ENCODE measurements at regions not wholly inside any gene's neighbourhood (a gene's known extent, or its start where the extent isn't known, plus 50 kb on each side); places are given as distances from the start of the nearest gene placed in this dataset.
"Not testable (repeated sequence)": the region's sequence is repeated elsewhere in the genome, so short reads cannot be mapped to it uniquely, and the experiment has no call there.

DNA sequence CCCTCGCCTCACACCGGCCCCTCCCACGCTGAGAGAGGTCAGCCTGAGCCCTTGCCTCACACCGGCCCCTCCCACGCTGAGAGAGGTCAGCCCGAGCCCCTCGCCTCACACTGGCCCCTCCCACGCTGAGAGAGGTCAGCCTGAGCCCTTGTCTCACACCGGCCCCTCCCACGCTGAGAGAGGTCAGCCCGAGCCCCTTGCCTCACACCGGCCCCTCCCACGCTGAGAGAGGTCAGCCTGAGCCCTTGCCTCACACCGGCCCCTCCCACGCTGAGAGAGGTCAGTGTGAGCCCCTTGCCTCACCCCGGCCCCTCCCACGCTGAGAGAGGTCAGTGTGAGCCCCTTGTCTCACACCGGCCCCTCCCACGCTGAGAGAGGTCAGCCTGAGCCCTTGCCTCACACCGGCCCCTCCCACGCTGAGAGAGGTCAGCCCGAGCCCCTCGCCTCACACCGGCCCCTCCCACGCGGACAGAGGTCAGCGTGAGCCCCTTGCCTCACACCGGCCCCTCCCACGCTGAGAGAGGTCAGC lies 92.1 kb upstream of the PRDM7 start:
- not testable (repeated sequence) for H3K23me2 ChIP-seq (ENCODE audit: insufficient read length, low read depth, low read length, poor library complexity, severe bottlenecking); H3K4ac ChIP-seq (ENCODE audit: low read depth, low read length); H2AK5ac ChIP-seq (ENCODE audit: insufficient read length, low read length); H2AFZ ChIP-seq (ENCODE audit: low read length); H2BK12ac ChIP-seq (ENCODE audit: insufficient read length, low read depth, low read length); H2BK5ac ChIP-seq (ENCODE audit: insufficient read length, low read length); H3K14ac ChIP-seq (ENCODE audit: insufficient read depth, low read length); H3K18ac ChIP-seq (ENCODE audit: insufficient read length, low read depth, low read length); H3K56ac ChIP-seq (ENCODE audit: insufficient read length, low read depth, low read length); DNase-seq; H3K4me3 Mint-ChIP-seq; H4K20me1 ChIP-seq (ENCODE audit: control insufficient read depth, insufficient read depth, insufficient read length); H2BK20ac ChIP-seq (ENCODE audit: low read depth, low read length, poor library complexity, severe bottlenecking); H3K27ac Mint-ChIP-seq; H3T11ph ChIP-seq (ENCODE audit: low read length); H4K91ac ChIP-seq (ENCODE audit: insufficient read length, low read depth, low read length); H3K23ac ChIP-seq (ENCODE audit: insufficient read length, low read depth, low read length); H3K27me3 Mint-ChIP-seq (ENCODE audit: low read depth); H3K79me1 ChIP-seq (ENCODE audit: insufficient read depth, low read depth, low read length, poor library complexity, severe bottlenecking); H3K9me3 ChIP-seq (ENCODE audit: control insufficient read depth, low read depth, low read length); H3K4me1 ChIP-seq (ENCODE audit: insufficient read depth, low read length); H3K27me3 ChIP-seq (ENCODE audit: insufficient read depth, low read length); H3K36me3 Mint-ChIP-seq (ENCODE audit: insufficient read depth in 1 of 3, low read depth in 3 of 3); H3K79me2 ChIP-seq (ENCODE audit: insufficient read depth, low read length); H4K5ac ChIP-seq (ENCODE audit: insufficient read length, low read depth, low read length); H3K9me3 Mint-ChIP-seq; H3K9ac ChIP-seq (ENCODE audit: extremely low read depth, insufficient read length, low read length); H3K27ac ChIP-seq (ENCODE audit: insufficient read length, low read depth, low read length); H3K4me1 Mint-ChIP-seq; H2BK15ac ChIP-seq (ENCODE audit: low read depth, low read length); H2BK120ac ChIP-seq (ENCODE audit: low read depth, low read length, poor library complexity, severe bottlenecking); H4K8ac ChIP-seq (replicated peaks; ENCODE audit: insufficient read length, low read depth, low read length); H3K4me2 ChIP-seq (ENCODE audit: insufficient read depth, insufficient read length, low read length)
- WGBS (ENCODE audit: extremely low coverage, insufficient read length, low lambda C conversion rate), result no CpG with 5 or more reads among the region's 29 CpGs

DNA sequence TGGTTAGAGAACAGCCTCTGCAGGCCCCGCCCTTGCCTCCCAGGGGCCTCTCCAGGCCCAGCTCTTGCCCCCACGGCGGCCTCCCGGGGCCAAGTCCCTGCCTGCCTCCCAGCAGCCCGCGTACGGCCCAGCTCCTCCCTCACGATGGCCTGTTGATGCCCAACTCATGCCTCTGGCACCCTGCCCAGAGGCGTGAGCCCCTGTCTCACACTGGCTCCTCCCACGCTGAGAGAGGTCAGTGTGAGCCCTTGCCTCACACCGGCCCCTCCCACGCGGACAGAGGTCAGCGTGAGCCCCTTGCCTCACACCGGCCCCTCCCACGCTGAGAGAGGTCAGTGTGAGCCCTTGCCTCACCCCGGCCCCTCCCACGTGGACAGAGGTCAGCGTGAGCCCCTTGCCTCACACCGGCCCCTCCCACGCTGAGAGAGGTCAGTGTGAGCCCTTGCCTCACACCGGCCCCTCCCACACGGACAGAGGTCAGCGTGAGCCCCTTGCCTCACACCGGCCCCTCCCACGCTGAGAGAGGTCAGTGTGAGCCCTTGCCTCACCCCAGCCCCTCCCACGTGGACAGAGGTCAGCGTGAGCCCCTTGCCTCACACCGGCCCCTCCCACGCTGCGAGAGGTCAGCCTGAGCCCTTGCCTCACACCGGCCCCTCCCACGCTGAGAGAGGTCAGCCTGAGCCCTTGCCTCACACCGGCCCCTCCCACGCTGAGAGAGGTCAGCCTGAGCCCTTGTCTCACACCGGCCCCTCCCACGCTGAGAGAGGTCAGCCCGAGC lies 91.4 kb upstream of the PRDM7 start:
- H3K9me3 Mint-ChIP-seq; H2BK120ac ChIP-seq (ENCODE audit: low read depth, low read length, poor library complexity, severe bottlenecking); H3K23me2 ChIP-seq (ENCODE audit: insufficient read length, low read depth, low read length, poor library complexity, severe bottlenecking); H3K79me2 ChIP-seq (ENCODE audit: insufficient read depth, low read length); H3K56ac ChIP-seq (ENCODE audit: insufficient read length, low read depth, low read length); H2AK5ac ChIP-seq (ENCODE audit: insufficient read length, low read length); H2BK5ac ChIP-seq (ENCODE audit: insufficient read length, low read length); H2BK15ac ChIP-seq (ENCODE audit: low read depth, low read length); H3K27ac Mint-ChIP-seq; H3K14ac ChIP-seq (ENCODE audit: insufficient read depth, low read length); H3K18ac ChIP-seq (ENCODE audit: insufficient read length, low read depth, low read length); H4K91ac ChIP-seq (ENCODE audit: insufficient read length, low read depth, low read length); H3K27ac ChIP-seq (ENCODE audit: insufficient read length, low read depth, low read length); H3T11ph ChIP-seq (ENCODE audit: low read length); H2AFZ ChIP-seq (ENCODE audit: low read length); H3K9me3 ChIP-seq (ENCODE audit: control insufficient read depth, low read depth, low read length); H3K27me3 Mint-ChIP-seq (ENCODE audit: low read depth); H3K23ac ChIP-seq (ENCODE audit: insufficient read length, low read depth, low read length); H3K36me3 Mint-ChIP-seq (ENCODE audit: insufficient read depth in 1 of 3, low read depth in 3 of 3); H4K8ac ChIP-seq (replicated peaks; ENCODE audit: insufficient read length, low read depth, low read length); H3K4me2 ChIP-seq (ENCODE audit: insufficient read depth, insufficient read length, low read length); H4K20me1 ChIP-seq (ENCODE audit: control insufficient read depth, insufficient read depth, insufficient read length); DNase-seq; H2BK12ac ChIP-seq (ENCODE audit: insufficient read length, low read depth, low read length); H3K9ac ChIP-seq (ENCODE audit: extremely low read depth, insufficient read length, low read length); H3K4me1 Mint-ChIP-seq; H3K79me1 ChIP-seq (ENCODE audit: insufficient read depth, low read depth, low read length, poor library complexity, severe bottlenecking); H4K5ac ChIP-seq (ENCODE audit: insufficient read length, low read depth, low read length); H2BK20ac ChIP-seq (ENCODE audit: low read depth, low read length, poor library complexity, severe bottlenecking); H3K27me3 ChIP-seq (ENCODE audit: insufficient read depth, low read length); H3K4ac ChIP-seq (ENCODE audit: low read depth, low read length); H3K4me1 ChIP-seq (ENCODE audit: insufficient read depth, low read length); H3K4me3 Mint-ChIP-seq: not testable (repeated sequence)
- no CpG with 5 or more reads among the region's 38 CpGs for WGBS (ENCODE audit: extremely low coverage, insufficient read length, low lambda C conversion rate)

All from H9 (cell line).